NCI-H128 (cell line): ENCODE measurements at regions not wholly inside any gene's neighbourhood (a gene's known extent, or its start where the extent isn't known, plus 50 kb on each side); places are given as distances from the start of the nearest gene placed in this dataset.

Source experiments
- DNase-seq: peaks from one replicate; lab custom pipeline; 2025; ENCODE audit not compliant: unreplicated experiment; lab: John Stamatoyannopoulos, UW

- DNase-seq, result no peak
Observed at GRCh38 chr3:117442566-117442965, 733.0 kb downstream of the TUSC7 start.

GRCh38 chr3:117443014-117443413, 733.4 kb downstream of the TUSC7 start:
- no peak for DNase-seq

- DNase-seq, result no peak
Observed at GRCh38 chr3:117444175-117444574, 734.6 kb downstream of the TUSC7 start.

GRCh38 chr3:117447419-117447818, 737.8 kb downstream of the TUSC7 start:
- no peak for DNase-seq

GRCh38 chr3:117450026-117450425, 740.4 kb downstream of the TUSC7 start:
- no peak for DNase-seq

GRCh38 chr3:117454254-117454653, 744.7 kb downstream of the TUSC7 start:
- DNase-seq, result no peak

- DNase-seq, result no peak
Observed at GRCh38 chr3:117454908-117455307, 745.3 kb downstream of the TUSC7 start.

GRCh38 chr3:117455782-117456181, 746.2 kb downstream of the TUSC7 start:
- DNase-seq, result no peak

- DNase-seq, result no peak
Observed at GRCh38 chr3:117463276-117464115, 753.9 kb downstream of the TUSC7 start.

GRCh38 chr3:117471831-117472230, 762.3 kb downstream of the TUSC7 start:
- DNase-seq, result no peak

GRCh38 chr3:117473981-117474538, 764.5 kb downstream of the TUSC7 start:
- no peak for DNase-seq

- DNase-seq, result no peak
Observed at GRCh38 chr3:117476572-117476971, 767.0 kb downstream of the TUSC7 start.

GRCh38 chr3:117477214-117477755, 767.7 kb downstream of the TUSC7 start:
- no peak for DNase-seq

GRCh38 chr3:117479095-117479494, 769.5 kb downstream of the TUSC7 start:
- DNase-seq, result no peak

GRCh38 chr3:117480525-117480924, 770.9 kb downstream of the TUSC7 start:
- DNase-seq, result no peak

GRCh38 chr3:117480972-117481371, 771.4 kb downstream of the TUSC7 start:
- no peak for DNase-seq

- no peak for DNase-seq
Observed at GRCh38 chr3:117483839-117484238, 774.3 kb downstream of the TUSC7 start.

GRCh38 chr3:117485841-117486240, 776.3 kb downstream of the TUSC7 start:
- no peak for DNase-seq

- no peak for DNase-seq
Observed at GRCh38 chr3:117486719-117487716, 777.4 kb downstream of the TUSC7 start.

- DNase-seq, result no peak
Observed at GRCh38 chr3:117488983-117489382, 779.4 kb downstream of the TUSC7 start.

GRCh38 chr3:117489663-117490079, 780.1 kb downstream of the TUSC7 start:
- no peak for DNase-seq
